ENCODE measurements at regions not wholly inside any gene's neighbourhood (a gene's known extent, or its start where the extent isn't known, plus 50 kb on each side); places are given as distances from the start of the nearest gene placed in this dataset.

- no peak for DNase-seq
Observed at GRCh38 chr4:135201081-135201480, 999.5 kb upstream of the PABPC4L start.

DNA sequence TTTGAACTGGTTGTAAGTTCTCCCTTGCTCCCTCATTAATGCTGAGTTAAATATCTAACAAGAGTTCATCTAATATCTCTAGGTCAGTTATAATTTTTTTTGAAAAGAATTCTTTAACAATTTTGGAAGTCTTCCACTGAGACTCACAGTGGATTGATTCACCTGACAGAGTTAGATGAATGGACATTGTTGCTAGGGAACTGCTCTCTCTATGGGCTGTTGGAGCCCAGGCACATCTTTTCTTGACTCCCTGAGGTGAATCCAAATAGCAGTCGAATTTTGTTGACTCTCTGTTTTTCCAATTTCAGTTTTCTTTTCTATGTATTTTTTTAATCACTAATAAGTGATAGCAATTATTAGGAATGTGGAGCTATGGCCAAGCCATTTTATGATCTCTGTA is 996.1 kb upstream of the PABPC4L start:
- DNase-seq, result no peak

DNA sequence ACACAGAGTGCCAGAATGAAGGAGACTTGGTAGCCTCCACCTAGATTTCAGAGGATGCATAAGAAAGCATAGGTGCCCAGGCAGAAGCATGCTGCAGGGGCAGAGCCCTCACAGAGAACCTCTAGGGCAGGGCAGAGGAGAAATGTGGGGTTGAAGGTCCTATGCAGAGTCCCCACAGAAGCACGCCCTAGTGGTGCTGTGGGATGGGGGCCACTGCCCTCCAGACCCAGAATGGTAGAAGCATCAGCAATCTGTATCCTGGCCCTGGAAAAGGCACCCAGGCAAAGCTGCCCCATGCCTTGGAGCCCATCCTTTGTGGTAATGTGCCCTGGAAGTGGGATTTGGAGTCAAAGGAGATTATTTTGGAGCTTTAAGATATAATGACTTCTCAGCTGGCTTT is 992.9 kb upstream of the PABPC4L start:
- DNase-seq, result no peak

DNA sequence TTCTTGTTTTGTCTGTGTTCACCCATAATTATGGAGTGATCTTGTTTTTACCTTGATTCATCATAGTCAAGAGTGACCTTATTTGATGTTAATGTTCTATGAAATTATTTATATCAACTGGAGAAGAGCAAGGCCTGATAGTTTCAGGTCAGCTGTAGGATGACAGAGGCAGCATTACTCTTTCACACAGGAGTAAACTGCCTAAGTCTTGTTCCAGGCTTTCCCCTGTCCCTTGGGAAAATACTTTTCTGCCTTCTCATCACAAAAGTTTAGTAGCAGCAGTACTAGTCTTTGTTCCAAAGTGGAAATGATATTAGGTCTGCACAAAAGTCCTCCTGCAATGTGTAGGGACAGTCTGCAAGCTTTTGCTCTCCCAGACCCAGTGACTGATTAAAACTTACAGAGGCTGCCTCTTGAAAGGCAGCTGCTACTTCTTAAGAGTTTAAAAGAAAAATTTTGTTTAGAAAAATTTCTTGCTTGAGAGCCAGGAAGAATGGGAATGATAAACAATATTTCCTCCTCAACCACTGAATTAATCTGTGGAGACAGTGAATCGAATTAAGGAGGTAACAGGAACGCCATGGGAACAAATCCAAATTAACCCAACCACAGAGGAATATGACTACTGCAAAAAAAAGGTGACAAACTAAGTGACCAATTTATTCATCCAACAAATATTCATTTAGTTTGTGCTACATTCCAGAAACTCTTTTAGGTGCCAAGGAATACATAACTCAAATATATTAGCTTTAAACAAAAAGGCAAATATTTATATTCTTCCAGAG is 991.4 kb upstream of the PABPC4L start:
- DNase-seq, result no peak

DNA sequence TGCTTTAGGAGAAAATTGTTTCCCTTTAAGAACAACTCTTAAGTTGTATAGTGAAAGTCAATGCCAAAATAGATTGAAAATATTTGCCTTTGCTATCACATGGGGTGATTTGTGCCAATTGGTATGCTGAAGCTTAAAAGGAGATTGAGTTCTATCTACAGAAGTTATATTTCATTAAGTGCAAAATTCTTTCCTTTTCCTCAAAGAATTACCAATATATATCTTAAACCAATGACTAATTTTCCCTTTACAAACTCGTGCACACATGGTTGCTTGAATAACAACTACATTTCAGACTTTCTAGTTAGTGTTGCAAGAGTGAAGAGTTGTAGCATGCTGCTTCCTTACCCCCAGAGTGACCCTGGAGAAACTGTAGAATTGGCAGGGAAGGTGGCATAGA is 990.0 kb upstream of the PABPC4L start:
- DNase-seq, result no peak

DNA sequence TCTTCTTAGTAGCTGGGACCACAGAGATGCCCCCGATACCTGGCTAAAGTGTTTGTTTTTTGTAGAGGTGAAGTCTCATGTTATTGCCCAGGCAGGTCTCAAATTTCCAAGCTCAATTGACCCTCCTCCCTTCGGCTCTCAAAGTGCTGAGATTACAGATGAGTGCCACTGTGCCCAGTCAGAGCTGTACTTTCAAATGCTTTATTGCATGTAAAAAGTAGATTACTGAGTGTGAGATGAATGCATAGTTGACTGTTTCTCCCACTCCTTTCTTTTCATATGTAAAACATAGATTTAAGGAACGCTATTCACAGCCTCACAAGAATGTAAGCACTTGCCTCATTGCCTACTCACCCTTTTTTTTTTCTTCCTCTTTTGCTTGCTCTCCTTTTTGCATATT is 984.4 kb upstream of the PABPC4L start:
- DNase-seq, result no peak

DNA sequence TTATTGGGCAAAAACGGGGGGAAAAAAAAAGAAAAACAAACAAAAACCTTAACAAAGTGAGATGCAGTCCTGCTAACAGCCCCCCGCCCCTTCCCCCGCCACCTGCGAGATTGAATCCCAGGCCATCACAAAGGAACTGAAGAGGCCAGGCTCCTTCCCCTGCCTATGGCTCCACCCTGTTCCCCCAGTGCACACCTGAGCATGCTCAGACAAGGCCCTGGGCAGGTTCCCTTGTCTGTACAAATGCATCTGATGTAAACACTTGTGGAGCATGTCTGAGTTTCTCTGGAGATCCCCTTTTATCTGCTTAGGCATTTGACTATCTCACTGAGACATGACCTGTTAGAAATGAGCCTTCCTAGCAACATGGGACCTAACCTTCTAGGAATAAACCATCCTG is 983.7 kb upstream of the PABPC4L start:
- no peak for DNase-seq

GRCh38 chr4:135184715-135185114 is 983.1 kb upstream of the PABPC4L start:
- DNase-seq, result no peak

GRCh38 chr4:135177321-135177720 is 975.7 kb upstream of the PABPC4L start:
- DNase-seq, result no peak

- no peak for DNase-seq
Observed at GRCh38 chr4:135166661-135167060, 965.1 kb upstream of the PABPC4L start.

DNA sequence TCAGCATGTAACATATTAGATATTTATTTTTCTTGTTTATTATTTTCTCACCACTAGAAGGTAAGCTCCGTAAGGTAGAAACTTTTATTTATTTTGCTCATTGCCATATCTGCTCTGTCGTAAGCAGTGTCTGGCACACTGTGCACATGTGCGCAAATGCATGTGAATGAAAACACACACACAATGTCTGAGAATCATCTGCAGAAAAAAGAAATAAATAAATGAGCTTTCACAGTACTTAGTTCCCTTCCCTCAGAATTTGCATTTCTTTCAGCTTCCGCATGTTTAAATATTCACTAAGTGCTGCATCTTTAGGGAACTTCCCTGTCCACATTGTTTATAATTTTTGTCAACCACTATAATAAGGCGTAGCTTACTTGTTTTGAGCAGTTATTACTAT is 963.0 kb upstream of the PABPC4L start:
- no peak for DNase-seq

DNA sequence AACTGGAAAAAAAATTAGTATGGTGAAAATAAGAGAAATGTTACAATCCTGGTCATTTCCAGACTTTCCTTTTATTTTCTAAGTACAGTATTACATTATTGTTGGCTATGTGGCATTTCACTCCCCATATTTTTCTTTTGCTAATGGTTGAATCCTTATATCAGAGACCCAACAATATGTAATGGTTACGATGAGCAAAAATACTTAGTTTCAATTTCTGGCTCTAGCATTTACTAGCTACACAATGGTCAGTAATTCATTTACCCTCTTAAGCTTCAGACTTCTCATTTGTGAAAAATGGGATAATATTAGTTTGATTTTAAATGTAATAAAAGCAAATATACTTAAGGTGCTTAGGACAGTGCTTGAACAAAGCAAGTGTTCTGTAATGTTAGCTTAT is 942.9 kb upstream of the PABPC4L start:
- DNase-seq, result no peak

- DNase-seq, result no peak
Observed at GRCh38 chr4:135124196-135124595, 922.6 kb upstream of the PABPC4L start.

GRCh38 chr4:135123632-135124031 is 922.0 kb upstream of the PABPC4L start:
- DNase-seq, result no peak

DNA sequence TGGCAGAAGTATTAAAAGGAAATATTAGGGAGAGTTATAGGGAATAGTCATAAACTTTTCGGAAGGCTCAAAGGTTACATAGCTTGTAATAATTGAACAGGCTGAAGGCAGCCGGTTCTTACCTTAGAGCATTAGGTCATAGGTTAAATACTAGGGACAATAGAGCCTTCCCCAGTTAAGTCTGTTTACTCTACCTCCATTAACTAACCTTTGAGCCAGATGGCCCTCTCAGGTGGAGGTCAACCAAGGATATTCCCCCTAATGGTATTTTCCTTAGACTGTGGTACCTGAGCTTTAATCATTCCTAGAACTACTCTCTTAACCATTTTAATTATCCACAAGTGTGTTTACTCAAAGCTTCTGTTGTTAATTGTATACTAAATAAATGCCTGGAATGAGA is 920.9 kb upstream of the PABPC4L start:
- DNase-seq, result no peak

DNA sequence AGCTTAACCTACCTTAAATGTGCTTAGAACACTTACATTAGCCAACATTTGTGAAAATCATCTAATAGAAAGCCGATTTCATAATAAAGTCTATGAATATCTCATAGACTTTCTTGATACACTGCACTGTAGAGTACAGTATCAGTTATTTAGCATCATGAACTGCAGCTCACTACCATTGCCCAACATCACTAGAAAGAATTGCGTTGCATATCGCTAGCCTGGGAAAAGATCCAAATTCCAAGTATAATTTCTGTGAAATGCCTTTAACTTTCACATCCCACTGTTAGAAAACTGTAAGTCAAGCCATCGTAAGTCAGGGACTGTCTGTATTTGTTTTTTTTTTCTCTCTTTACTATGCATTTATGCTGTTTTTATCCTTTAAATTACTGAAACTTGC is 918.6 kb upstream of the PABPC4L start:
- DNase-seq, result no peak

DNA sequence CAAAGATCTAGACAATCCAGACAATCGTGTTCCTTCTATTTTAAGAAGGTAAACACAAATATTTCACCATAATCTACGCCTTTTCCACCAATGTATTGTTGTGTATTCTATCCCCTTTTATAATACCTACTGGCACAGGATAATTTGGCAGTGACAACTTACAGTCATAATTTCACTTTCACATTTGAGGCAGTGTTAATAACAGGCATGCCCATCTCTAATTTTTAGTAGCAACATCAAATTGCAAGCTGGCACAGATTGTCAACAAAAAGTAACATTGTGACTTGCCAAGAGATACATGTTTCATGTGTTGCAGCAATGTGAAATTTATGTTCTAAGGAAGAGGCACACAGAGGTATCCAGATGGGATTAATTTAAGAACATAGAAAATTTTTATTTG is 912.5 kb upstream of the PABPC4L start:
- DNase-seq, result no peak

GRCh38 chr4:135098061-135098460 is 896.5 kb upstream of the PABPC4L start:
- no peak for DNase-seq

- DNase-seq, result no peak
Observed at GRCh38 chr4:135073389-135073788, 871.8 kb upstream of the PABPC4L start.

DNA sequence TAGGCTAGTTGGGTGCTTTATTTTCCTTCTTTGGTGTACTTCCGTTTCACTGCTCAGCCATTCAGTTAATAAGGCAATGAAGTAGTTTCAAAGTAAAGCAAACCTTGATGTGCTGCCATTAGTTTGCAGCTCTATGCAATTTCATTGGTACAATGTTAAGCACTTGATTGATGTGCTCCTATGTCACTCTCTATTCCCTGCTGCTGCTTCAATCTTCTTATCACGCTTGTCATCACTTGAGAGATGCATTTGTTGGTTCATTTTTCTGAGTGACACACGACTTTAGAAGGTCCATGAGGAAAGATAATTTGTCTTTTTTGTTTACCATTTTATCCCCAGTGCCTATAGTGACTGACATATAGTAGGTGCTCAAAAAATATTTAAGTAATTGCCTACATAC is 871.0 kb upstream of the PABPC4L start:
- no peak for DNase-seq

DNA sequence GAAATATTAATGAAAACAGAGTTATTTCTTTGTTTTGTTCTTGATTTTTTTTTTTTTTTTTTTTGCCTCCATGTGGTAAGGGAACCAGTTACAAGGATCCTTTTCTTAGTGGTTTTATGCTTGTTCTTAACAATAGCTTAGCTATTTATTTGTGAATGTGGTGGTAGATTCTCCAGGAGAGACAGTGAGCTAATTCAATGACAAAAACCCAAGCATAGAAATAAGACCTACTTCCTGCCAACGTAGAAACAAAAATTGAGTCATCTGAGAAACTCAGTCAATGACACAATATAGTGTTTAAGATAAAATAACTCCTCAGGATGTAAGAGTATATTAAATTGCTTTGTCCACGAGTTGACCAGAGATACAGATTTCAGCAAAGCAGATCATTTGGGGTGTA is 863.8 kb upstream of the PABPC4L start:
- DNase-seq, result no peak

- DNase-seq, result no peak
Observed at GRCh38 chr4:135050086-135050717, 848.6 kb upstream of the PABPC4L start.

- DNase-seq, result no peak
Observed at GRCh38 chr4:135032670-135033069, 831.1 kb upstream of the PABPC4L start.

DNA sequence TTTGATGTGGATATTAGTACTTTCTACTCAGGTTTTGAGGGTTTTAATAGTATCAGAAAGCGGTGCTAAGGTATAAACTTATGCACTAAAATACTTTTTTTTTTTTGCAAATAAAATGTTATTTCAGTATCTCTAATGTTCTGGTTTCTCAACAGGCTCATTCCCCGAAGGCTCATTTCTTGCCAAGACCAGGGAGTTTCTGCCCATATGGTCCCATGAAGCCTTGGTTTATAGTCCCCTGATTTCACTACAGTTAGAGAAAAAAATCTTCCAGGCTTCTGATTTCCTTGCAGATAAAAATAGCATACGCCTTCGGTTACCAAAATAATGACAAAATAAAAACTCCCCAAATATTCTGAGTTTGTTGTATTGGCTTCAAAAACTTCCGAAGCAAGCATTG is 814.2 kb upstream of the PABPC4L start:
- DNase-seq, result no peak

DNA sequence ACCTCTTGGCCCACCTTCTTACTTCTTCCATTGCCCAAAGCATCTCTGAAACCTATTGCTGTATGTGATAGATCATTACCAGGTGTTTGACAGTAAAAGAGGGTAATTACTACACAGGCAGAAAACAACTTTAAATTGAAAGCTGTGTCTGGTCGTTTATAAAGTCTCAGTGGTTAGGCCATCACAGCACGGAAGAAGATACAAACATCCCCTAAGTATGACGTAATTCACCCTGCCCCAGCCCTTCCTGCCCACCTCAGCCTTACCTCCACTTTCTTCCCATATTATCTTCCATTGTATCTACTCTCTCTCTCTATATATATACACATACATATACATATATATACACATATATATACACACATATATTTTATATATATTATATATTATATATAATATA is 805.8 kb upstream of the PABPC4L start:
- no peak for DNase-seq
